ENCODE measurements at regions not wholly inside any gene's neighbourhood (a gene's known extent, or its start where the extent isn't known, plus 50 kb on each side); places are given as distances from the start of the nearest gene placed in this dataset.

GRCh38 chr5:56558131-56558745, 257.1 kb upstream of the MAP3K1 start:
- H3K27me3 Mint-ChIP-seq: peaks cover 0 to 10% of the 10 kb centered on the region in 2 donors
- H3K4me3 Mint-ChIP-seq: no peak overlapping the region
- ATAC-seq (no peak), DNase-seq (ENCODE audit: low spot score) (no peak)
- H3K9me3 Mint-ChIP-seq: peaks cover 2% of the 10 kb centered on the region
- no peaks in the 10 kb centered on the region for H3K36me3 Mint-ChIP-seq
- no peak overlapping the region for H3K27ac Mint-ChIP-seq
- H3K4me1 Mint-ChIP-seq (ENCODE audit: low read depth in 2 of 2): no peaks in the 10 kb centered on the region

DNA sequence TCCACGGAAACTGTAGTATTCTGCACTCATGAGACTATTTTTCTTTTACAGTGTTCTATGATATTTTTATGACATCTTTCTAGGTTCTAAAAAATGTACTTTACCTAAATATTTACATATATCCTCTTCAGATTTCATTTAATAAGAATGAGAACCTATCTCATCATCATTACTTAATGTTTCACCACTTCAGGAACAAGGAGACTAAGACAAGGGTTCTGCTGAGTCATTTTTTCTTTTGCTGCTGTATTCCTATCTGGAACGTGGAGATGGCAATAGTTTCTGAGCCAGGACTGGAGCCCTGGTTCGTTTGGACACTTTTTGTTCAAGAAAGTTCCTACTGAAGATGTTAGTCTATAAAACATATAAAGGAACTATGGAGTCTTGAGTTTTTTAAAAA, 258.2 kb upstream of the MAP3K1 start:
- DNase-seq (ENCODE audit: low spot score) (no peak), ATAC-seq (no peak)
- peaks cover 0 to 10% of the 10 kb centered on the region in 2 donors for H3K27me3 Mint-ChIP-seq
- no peaks in the 10 kb centered on the region for H3K4me1 Mint-ChIP-seq (ENCODE audit: low read depth in 2 of 2)
- no peak overlapping the region for H3K4me3 Mint-ChIP-seq
- H3K36me3 Mint-ChIP-seq: no peaks in the 10 kb centered on the region
- H3K27ac Mint-ChIP-seq: no peak overlapping the region
- peaks cover 2% of the 10 kb centered on the region for H3K9me3 Mint-ChIP-seq

DNA sequence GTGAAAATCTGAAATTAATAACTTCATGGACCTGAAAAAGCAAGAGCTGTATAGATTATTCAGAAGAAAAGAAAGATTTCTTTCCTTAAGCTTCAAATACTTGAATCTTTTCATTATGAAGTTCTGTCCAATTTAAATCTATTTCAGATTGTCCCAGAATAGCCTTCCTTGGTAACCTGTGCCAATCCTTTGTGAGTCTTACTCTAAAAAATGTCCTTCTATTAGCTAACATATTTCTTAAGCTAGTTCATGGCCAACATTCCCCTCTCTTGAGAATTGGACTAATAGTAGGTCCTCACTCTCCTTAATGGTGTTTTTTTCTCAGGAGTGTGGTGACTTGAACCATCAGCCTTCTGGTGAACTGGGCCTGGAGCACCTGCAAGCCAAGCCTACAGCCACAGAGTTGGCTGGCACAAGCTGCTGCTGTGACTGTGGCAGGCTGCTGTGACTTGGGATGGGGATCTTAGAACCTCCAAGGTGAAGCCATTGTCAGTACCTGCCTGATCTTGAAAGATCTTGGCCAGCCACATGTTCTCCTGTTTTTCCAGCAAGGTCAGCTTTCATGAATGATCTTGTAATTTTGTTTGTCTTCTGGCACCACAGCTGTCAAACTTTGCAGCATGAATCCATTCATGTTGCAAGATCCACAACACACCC, 262.6 kb upstream of the MAP3K1 start:
- no peaks in the 10 kb centered on the region for H3K27me3 Mint-ChIP-seq
- no peaks in the 10 kb centered on the region for H3K9me3 Mint-ChIP-seq
- ATAC-seq: no peak
- H3K4me1 Mint-ChIP-seq (ENCODE audit: low read depth in 2 of 2): no peaks in the 10 kb centered on the region
- H3K36me3 Mint-ChIP-seq: no peaks in the 10 kb centered on the region
- no peak overlapping the region for H3K4me3 Mint-ChIP-seq
- no peak overlapping the region for H3K27ac Mint-ChIP-seq
- no peak for DNase-seq (ENCODE audit: low spot score)

- Mint-ChIP-seq H3K27me3 (no peaks in the 10 kb centered on the region), H3K4me1 (ENCODE audit: low read depth in 2 of 2) (no peaks in the 10 kb centered on the region), H3K27ac (no peak overlapping the region), H3K4me3 (no peak overlapping the region), H3K36me3 (no peaks in the 10 kb centered on the region), H3K9me3 (no peaks in the 10 kb centered on the region)
- ATAC-seq (no peak), DNase-seq (ENCODE audit: low spot score) (no peak)
These were observed 265.1 kb upstream of the MAP3K1 start for GRCh38 chr5:56550227-56550626.

DNA sequence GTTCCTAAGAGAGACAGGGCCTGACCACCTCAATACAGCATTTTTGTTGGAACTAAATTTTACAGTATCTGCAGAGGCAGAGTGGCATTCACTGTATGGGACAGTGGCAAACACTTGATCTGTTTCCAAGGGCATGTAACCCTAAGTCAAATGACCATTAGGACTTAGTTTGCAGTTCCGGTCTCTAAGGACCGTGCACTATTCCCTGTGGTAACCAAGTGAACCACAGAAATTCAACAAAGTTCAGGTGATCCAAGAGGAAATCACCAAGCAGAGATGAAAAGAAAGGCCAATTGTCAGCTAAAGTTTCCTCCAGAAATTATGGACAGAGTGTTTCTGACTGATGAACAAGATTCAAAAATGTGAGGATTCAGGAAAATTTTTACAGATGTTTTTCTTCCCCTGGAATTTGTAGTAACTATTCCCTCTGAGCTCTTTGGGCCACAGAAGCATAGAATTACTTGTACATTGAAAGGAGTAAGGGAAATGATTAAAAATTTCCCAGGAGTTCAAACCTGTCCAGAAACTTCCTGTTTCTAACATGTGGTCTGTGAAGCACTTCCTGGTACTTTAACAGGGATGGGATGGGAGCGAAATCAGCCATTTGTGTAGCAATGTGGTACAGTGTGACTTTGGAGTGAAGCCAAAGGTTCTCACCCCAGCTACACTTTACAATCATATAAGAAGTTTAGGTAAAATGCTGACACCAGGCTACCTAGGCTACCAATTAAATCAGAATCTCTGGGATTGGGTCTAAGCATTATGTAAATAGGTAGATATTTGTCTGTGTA, 266.1 kb upstream of the MAP3K1 start:
- Mint-ChIP-seq H3K9me3 (no peaks in the 10 kb centered on the region), H3K4me3 (no peak overlapping the region)
- DNase-seq (ENCODE audit: low spot score): no peak

DNA sequence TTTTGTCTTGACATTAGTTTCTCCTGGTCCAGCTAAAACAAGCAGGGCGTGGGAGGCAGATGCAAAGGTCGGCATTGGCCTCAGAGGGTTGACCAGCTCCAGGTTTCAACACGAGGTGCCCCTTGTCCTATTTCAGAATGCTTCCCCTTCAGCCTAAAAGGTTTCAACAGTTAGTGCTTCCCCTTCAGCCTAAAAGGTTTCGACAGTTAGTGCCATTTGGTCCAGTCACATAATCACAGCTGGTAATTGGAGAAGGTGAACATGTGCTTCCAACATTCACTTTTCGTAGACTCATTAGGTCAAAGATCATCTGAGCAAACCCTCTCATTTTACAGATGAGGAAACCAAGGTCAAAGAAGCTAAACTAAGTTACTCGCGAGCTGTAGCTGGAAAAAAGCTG, 270.3 kb upstream of the MAP3K1 start:
- no peak for ATAC-seq
- H3K4me1 Mint-ChIP-seq (ENCODE audit: low read depth in 2 of 2): no peaks in the 10 kb centered on the region
- DNase-seq (ENCODE audit: low spot score): no peak
- H3K9me3 Mint-ChIP-seq: no peaks in the 10 kb centered on the region
- H3K27ac Mint-ChIP-seq: no peak overlapping the region
- no peak overlapping the region for H3K4me3 Mint-ChIP-seq
- no peaks in the 10 kb centered on the region for H3K27me3 Mint-ChIP-seq
- no peaks in the 10 kb centered on the region for H3K36me3 Mint-ChIP-seq

More for the DNA sequence above, 266.1 kb upstream of the MAP3K1 start:
- H3K27ac Mint-ChIP-seq: no peak overlapping the region
- no peaks in the 10 kb centered on the region for H3K27me3 Mint-ChIP-seq
- H3K36me3 Mint-ChIP-seq: no peaks in the 10 kb centered on the region
- no peak for ATAC-seq
- no peaks in the 10 kb centered on the region for H3K4me1 Mint-ChIP-seq (ENCODE audit: low read depth in 2 of 2)

- no peaks in the 10 kb centered on the region for H3K36me3 Mint-ChIP-seq
- ATAC-seq: peak in 1 of 2 donors; percentile 20
- no peak overlapping the region for H3K4me3 Mint-ChIP-seq
- no peak overlapping the region for H3K27ac Mint-ChIP-seq
- peaks cover 0 to 8% of the 10 kb centered on the region in 2 donors for H3K27me3 Mint-ChIP-seq
- H3K9me3 Mint-ChIP-seq: no peaks in the 10 kb centered on the region
- no peaks in the 10 kb centered on the region for H3K4me1 Mint-ChIP-seq (ENCODE audit: low read depth in 2 of 2)
- DNase-seq (ENCODE audit: low spot score): no peak
These were observed 271.6 kb upstream of the MAP3K1 start for GRCh38 chr5:56543441-56544388.

DNA sequence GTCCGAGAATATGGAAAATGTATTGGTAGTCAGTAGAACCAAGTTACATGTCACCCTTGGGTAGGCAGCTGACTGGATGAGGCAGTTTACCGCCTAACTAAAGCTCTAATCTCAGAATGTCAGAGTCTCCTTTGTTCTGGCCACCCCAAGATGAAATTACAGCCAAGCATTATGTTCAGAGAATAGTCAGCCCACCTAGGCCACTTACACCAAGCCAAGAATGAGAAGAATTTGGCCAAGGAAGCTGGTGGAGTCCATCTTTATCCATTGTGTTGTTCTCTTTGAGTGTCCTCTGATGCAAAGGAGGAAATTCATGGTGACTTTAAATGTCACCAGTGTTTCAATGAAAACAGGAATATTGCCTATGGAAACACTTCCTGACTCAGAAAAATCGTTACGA, 275.1 kb upstream of the MAP3K1 start:
- Mint-ChIP-seq H3K9me3 (no peaks in the 10 kb centered on the region), H3K4me1 (ENCODE audit: low read depth in 2 of 2) (no peaks in the 10 kb centered on the region), H3K27ac (no peak overlapping the region), H3K4me3 (no peak overlapping the region), H3K27me3 (peaks cover 0 to 12% of the 10 kb centered on the region in 2 donors), H3K36me3 (no peaks in the 10 kb centered on the region)
- no peak for DNase-seq (ENCODE audit: low spot score)
- no peak for ATAC-seq

DNA sequence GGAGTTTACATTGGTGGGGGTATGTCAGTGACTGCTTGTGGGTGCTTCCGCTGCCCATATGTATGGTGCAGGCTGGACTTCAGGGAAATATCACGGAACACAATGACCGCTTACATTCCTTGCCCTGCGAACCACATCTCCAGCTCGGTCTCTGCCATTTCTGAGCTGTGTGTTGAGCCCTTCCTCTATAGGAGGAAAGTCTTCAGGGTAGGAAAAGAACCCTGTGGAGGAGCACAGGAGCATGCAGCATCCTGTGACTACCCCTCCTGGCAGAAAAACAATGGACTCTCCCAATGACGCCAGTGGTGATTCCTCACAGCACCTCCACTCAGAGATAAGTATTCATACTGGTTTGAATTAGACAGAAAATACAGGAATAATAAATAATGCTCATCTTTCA, 276.8 kb upstream of the MAP3K1 start:
- ATAC-seq (no peak), DNase-seq (ENCODE audit: low spot score) (no peak)
- H3K4me3 Mint-ChIP-seq: no peak overlapping the region
- H3K4me1 Mint-ChIP-seq (ENCODE audit: low read depth in 2 of 2): no peaks in the 10 kb centered on the region
- H3K9me3 Mint-ChIP-seq: no peaks in the 10 kb centered on the region
- H3K27ac Mint-ChIP-seq: no peak overlapping the region
- no peaks in the 10 kb centered on the region for H3K36me3 Mint-ChIP-seq
- peaks cover 0 to 12% of the 10 kb centered on the region in 2 donors for H3K27me3 Mint-ChIP-seq

GRCh38 chr5:56535347-56535746, 280.0 kb upstream of the MAP3K1 start:
- H3K9me3 Mint-ChIP-seq: no peaks in the 10 kb centered on the region
- H3K4me3 Mint-ChIP-seq: no peak overlapping the region
- H3K27me3 Mint-ChIP-seq: peaks cover 0 to 12% of the 10 kb centered on the region in 2 donors
- DNase-seq (ENCODE audit: low spot score) (no peak), ATAC-seq (no peak)
- H3K27ac Mint-ChIP-seq: no peak overlapping the region
- H3K4me1 Mint-ChIP-seq (ENCODE audit: low read depth in 2 of 2): no peaks in the 10 kb centered on the region
- no peaks in the 10 kb centered on the region for H3K36me3 Mint-ChIP-seq

DNA sequence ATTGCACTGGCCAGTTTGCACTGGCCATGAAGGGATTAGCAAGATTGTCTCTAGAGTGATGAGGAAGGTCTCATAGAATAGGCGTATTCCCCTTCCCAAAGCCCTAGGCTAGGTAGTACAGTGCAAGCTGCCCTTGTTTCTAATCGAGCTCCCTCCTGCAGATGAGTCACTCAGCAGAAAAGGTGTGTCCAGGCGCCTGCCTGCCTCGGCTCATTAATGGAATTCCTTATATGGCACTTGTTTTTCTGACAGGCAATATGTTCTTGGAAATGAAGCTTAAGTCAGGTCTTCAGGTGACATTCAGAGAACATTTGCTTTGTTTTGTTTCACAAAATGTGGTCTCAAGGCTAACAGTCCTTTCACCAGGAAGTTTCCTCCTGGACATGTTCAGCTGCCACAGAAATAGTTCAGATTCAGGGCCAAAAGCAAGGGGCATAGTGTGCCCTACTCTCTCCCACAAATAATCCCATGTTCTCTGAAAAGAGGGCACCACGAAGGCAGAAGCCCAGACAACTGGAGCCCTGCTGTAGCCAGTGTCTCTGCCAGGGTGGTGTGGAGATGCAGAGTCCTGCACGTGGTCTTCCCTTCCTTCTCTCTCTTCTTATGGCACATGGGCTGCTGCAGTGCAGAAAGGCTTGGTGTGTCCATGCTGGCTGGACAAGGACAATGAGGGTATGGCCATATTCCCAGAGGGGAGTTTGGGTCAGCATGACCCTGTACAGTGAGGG, 281.1 kb upstream of the MAP3K1 start:
- DNase-seq (ENCODE audit: low spot score) (no peak), ATAC-seq (peak; percentile 26 to 40)
- Mint-ChIP-seq H3K4me3 (no peak overlapping the region), H3K4me1 (ENCODE audit: low read depth in 2 of 2) (no peaks in the 10 kb centered on the region), H3K27me3 (peaks cover 0 to 9% of the 10 kb centered on the region in 2 donors), H3K27ac (no peak overlapping the region), H3K36me3 (no peaks in the 10 kb centered on the region), H3K9me3 (no peaks in the 10 kb centered on the region)

DNA sequence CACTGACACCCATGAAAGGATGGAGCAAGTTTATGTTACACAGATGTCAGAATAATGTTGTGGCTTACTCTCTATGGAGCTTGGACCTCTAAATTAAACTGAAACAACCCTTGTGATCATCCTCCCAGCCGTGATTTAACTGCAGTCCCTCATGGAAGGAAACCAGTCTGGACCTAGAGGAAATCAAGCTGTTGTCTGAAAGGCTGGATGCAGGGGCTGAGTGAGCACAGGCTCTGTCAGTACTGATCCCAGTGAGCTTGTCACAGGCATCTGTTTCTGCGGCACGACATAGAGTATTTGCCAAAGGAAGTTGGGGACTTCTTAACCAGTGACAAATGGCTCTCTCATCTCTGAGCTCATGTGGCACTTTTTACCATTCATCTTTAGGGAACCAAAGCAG, 282.9 kb upstream of the MAP3K1 start:
- Mint-ChIP-seq H3K27me3 (no peaks in the 10 kb centered on the region), H3K27ac (no peak overlapping the region), H3K4me1 (ENCODE audit: low read depth in 2 of 2) (no peaks in the 10 kb centered on the region), H3K9me3 (no peaks in the 10 kb centered on the region), H3K36me3 (no peaks in the 10 kb centered on the region), H3K4me3 (no peak overlapping the region)
- ATAC-seq: no peak
- DNase-seq (ENCODE audit: low spot score): no peak

- H3K4me3 Mint-ChIP-seq: no peak overlapping the region
- no peak for ATAC-seq
- no peaks in the 10 kb centered on the region for H3K27me3 Mint-ChIP-seq
- DNase-seq (ENCODE audit: low spot score): no peak
- H3K4me1 Mint-ChIP-seq (ENCODE audit: low read depth in 2 of 2): no peaks in the 10 kb centered on the region
- H3K36me3 Mint-ChIP-seq: no peaks in the 10 kb centered on the region
- H3K27ac Mint-ChIP-seq: no peak overlapping the region
- no peaks in the 10 kb centered on the region for H3K9me3 Mint-ChIP-seq
These were observed 284.7 kb upstream of the MAP3K1 start for GRCh38 chr5:56530626-56531138.
